ENCODE measurements at regions not wholly inside any gene's neighbourhood (a gene's known extent, or its start where the extent isn't known, plus 50 kb on each side); places are given as distances from the start of the nearest gene placed in this dataset.

DNA sequence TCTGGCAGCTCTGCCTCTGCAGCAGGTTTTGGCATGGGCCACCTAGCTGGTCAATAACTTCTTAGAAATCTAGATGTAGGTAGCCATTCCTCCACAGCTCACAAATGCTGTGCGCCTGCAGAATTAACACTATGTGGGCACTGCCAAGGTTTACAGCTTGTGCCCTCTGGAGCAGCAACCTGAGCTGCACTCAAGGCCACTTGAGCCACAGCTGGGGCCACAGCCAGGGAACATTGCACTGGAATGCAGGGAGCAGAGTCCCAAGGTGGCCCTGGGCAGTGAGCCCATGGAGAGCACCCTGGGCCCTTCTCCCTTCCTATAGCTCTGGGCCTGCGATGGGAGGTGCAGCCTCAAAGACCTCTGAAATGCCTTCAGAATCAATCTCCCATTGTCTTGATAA, 365.3 kb downstream of the SATB2 start:
- no peak for TF ChIP-seq POLR2A (IDR thresholded peaks at IDR 0.05)
- TF ChIP-seq, protein P1, sequence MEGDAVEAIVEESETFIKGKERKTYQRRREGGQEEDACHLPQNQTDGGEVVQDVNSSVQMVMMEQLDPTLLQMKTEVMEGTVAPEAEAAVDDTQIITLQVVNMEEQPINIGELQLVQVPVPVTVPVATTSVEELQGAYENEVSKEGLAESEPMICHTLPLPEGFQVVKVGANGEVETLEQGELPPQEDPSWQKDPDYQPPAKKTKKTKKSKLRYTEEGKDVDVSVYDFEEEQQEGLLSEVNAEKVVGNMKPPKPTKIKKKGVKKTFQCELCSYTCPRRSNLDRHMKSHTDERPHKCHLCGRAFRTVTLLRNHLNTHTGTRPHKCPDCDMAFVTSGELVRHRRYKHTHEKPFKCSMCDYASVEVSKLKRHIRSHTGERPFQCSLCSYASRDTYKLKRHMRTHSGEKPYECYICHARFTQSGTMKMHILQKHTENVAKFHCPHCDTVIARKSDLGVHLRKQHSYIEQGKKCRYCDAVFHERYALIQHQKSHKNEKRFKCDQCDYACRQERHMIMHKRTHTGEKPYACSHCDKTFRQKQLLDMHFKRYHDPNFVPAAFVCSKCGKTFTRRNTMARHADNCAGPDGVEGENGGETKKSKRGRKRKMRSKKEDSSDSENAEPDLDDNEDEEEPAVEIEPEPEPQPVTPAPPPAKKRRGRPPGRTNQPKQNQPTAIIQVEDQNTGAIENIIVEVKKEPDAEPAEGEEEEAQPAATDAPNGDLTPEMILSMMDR (IDR thresholded peaks at IDR 0.05): no peak
